Left renal cortex interstitium (tissue), 4 donors: ENCODE measurements at regions not wholly inside any gene's neighbourhood (a gene's known extent, or its start where the extent isn't known, plus 50 kb on each side); places are given as distances from the start of the nearest gene placed in this dataset.

Experiments
- DNase-seq, 4 donors: peaks; one replicate each; pipeline ENCODE4 v3.0.0-alpha.2; 2013; ENCODE audit warnings: low read depth in 4 of 4, low spot score in 2 of 4, missing footprints in 1 of 4

- no peak for DNase-seq
Measured at GRCh38 chr18:78765637-78766281, 213.9 kb upstream of the SALL3 start.

- no peak for DNase-seq
Measured at GRCh38 chr18:78766651-78767533, 212.7 kb upstream of the SALL3 start.

- DNase-seq = no peak
Measured at GRCh38 chr18:78767648-78768071, 212.0 kb upstream of the SALL3 start.

- no peak for DNase-seq
Measured at GRCh38 chr18:78768221-78768620, 211.4 kb upstream of the SALL3 start.

GRCh38 chr18:78768656-78769501 is 210.7 kb upstream of the SALL3 start:
- no peak for DNase-seq

- no peak for DNase-seq
Measured at GRCh38 chr18:78769502-78770105, 210.0 kb upstream of the SALL3 start.

- DNase-seq = no peak
Measured at GRCh38 chr18:78770139-78770822, 209.3 kb upstream of the SALL3 start.

GRCh38 chr18:78770823-78771139 is 208.8 kb upstream of the SALL3 start:
- DNase-seq = no peak

GRCh38 chr18:78771496-78772359 is 207.9 kb upstream of the SALL3 start:
- DNase-seq = no peak

GRCh38 chr18:78772360-78773302 is 207.0 kb upstream of the SALL3 start:
- DNase-seq = no peak

- DNase-seq = no peak
Measured at GRCh38 chr18:78773303-78773755, 206.3 kb upstream of the SALL3 start.

GRCh38 chr18:78773819-78774218 is 205.8 kb upstream of the SALL3 start:
- no peak for DNase-seq

- no peak for DNase-seq
Measured at GRCh38 chr18:78774741-78775141, 204.9 kb upstream of the SALL3 start.

- DNase-seq = no peak
Measured at GRCh38 chr18:78776151-78776550, 203.5 kb upstream of the SALL3 start.

- no peak for DNase-seq
Measured at GRCh38 chr18:78776706-78777285, 202.8 kb upstream of the SALL3 start.

GRCh38 chr18:78777992-78778391 is 201.6 kb upstream of the SALL3 start:
- DNase-seq = no peak

- DNase-seq = no peak
Measured at GRCh38 chr18:78778651-78779050, 201.0 kb upstream of the SALL3 start.
